HG03108 (cell line): ENCODE measurements at regions not wholly inside any gene's neighbourhood (a gene's known extent, or its start where the extent isn't known, plus 50 kb on each side); places are given as distances from the start of the nearest gene placed in this dataset.

Source experiments
- ATAC-seq: cut with Tn5 transposase; IDR thresholded peaks from one replicate; pipeline ENCODE4 v1.9.1; 2021; ENCODE audit warnings: moderate library complexity; ENCODE audit not compliant: unreplicated experiment

GRCh38 chr4:89373394-89373793 lies 65.8 kb upstream of the GPRIN3 start:
- ATAC-seq: no peak

DNA sequence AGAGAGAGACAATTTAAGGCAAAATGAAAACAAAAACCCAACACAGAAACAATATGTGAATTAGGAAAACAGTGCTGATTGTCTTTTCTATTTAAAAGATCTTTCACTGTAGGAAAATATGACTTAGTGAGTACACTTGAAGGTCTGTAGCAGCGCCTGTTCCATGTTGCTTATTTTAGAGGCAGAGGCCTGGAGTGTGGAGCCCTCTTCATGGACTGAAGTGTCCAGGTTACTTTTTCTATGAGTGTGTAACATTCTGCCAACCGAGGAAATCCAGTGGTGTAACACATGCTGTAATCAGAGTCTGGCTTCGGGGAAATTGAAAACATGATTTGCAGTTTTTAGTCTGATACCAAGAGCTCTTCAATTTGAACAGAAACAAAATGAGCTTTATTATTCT lies 64.0 kb upstream of the GPRIN3 start:
- no peak for ATAC-seq

DNA sequence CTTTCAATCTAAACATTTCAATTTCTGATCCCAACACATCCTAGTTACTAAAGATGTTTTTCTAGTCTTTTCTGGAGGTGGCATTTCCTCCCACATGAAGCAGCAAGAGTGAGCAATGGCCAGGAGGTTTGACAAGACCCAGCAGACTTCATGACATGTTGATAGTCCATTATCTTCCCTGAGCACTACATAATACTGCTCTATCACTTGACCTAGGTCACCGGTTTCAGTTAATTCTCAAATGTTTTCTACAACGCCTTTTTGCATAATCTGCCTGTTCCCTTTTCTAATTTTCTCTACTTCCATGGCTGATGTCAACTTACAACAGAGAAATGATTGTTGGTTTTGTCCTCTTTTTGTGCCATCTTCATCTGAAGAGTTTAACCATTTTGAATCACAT lies 62.0 kb upstream of the GPRIN3 start:
- ATAC-seq: no peak

DNA sequence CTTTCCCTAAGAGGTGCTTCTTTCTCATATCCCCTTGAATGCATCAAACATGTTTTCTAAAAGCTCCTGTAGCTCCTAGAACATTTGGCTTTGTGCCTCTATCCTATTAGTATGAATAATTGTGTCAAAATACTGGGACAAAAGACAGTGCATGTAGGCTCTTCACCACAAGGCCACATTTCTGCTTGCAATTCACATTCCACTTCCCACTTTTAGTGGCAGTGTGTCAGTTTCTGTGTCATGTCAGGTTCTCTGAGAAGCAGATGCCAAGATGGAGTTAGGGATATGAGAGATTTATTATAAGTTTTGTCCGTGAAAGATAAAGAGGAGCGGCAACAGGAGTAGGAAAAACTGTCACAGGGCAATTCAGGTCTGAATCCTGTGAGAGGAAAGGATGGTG lies 61.3 kb upstream of the GPRIN3 start:
- no peak for ATAC-seq

GRCh38 chr4:89365776-89366175 lies 58.2 kb upstream of the GPRIN3 start:
- ATAC-seq: no peak

- no peak for ATAC-seq
These were observed 57.8 kb upstream of the GPRIN3 start for GRCh38 chr4:89365375-89365774.

DNA sequence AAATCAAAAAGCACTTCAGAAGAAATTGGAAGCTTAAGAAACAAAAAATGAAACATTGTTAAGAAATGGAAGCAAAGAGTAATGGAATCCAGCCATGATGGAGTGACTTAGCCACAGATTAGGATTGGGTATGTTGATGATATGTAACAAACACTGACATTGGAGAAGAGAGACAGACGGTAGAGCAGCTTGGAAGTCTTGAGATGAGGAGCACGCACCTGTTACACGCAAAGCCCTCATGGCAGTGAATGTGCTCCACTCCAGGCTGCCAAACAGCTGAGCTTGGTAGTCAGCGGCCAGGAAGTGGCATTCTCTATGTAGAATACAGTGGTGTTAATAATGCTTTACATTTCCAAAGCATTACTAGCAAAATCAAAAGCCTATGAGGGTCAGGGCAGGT lies 56.9 kb upstream of the GPRIN3 start:
- no peak for ATAC-seq

DNA sequence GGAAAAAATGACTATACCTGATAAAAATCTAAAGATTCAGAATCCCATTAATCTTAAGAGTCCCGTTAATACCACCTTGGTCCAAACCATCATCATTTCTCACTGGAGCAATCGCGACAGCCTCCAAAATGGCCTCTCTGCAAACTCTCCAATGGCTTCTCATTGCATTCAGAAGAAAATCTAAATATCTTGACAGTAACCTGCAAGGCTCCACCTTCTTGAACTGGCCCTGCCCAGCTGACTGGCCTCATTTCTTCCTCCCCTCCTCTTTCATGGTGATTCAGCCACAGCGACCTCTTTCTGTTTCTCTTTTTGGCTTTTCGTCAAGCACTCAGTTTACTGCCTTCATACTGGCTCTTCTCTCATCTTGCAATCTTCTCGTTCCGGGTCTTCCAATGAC lies 56.2 kb upstream of the GPRIN3 start:
- no peak for ATAC-seq

DNA sequence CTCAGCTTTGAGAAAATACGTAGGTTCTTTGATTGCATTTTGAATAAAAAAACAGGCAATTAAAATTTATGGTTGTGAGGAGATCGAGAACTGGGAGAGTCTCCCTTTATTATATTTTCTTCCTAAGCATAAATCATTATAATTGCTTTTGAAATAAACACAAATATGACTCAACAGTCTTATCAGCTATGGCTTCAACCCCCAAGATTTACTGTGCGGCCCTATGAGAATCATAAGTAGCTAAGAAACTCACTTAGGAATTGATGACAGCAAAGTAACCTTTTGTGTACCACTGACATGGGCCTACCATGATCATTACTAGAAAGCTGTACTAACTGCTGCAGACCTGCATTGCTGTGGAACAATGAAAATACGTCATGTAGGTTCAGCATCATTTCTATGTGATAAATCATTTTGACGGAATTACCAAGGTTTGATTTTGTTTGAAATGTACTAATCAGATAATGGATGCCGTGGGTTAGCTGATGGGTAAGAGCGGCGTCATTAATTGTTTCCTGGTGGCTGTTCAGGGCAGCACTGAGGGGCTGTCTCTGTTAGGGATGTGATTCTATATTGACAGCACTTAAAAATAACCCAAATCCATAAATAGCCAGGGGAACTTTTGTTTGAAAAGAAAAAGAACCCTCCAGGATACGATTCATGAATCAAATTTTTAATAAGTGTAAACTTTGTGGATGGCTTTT lies 51.5 kb upstream of the GPRIN3 start:
- no peak for ATAC-seq

GRCh38 chr4:89357787-89358186 lies 50.2 kb upstream of the GPRIN3 start:
- no peak for ATAC-seq
